GM12892 (cell line): ENCODE measurements at regions not wholly inside any gene's neighbourhood (a gene's known extent, or its start where the extent isn't known, plus 50 kb on each side); places are given as distances from the start of the nearest gene placed in this dataset.

Experiments used
- POLR2A ChIP-seq: IDR thresholded peaks from 2 replicates; pipeline ENCODE4 v1.6.1; 2011; ENCODE audit warnings: low read depth, low read length, control low read depth
- POLR2AphosphoS5 ChIP-seq: IDR thresholded peaks from 2 replicates; pipeline ENCODE4 v1.6.1; 2011; ENCODE audit warnings: low read depth, low read length, control low read depth
- TAF1 ChIP-seq: IDR thresholded peaks from 2 replicates; pipeline ENCODE4 v1.6.1; 2011; ENCODE audit warnings: low read depth, mild to moderate bottlenecking, control low read depth, low read length, borderline replicate concordance

DNA sequence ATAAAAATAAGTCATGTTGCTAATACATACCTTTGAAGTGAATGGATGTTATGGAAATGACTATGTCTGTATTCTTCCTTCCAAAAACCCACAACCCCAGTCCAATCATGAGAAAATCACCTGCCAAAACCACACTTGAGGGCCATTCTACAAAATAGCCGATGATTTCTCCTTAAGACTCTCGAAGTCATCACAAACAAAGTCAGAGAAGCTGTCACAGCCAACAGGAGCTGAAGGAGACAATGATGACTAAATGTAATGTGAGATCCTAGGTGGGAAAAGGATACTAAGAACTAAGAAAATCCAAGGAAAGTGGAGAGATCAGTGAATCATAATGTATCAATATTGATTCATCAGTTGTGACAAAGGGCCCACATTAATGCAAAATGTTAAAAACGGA, 432.9 kb upstream of the DYNLRB2 start:
- no peak for TF ChIP-seq POLR2AphosphoS5
- TF ChIP-seq POLR2A = no peak
- no peak for TF ChIP-seq TAF1
